ENCODE measurements at regions not wholly inside any gene's neighbourhood (a gene's known extent, or its start where the extent isn't known, plus 50 kb on each side); places are given as distances from the start of the nearest gene placed in this dataset.

DNA sequence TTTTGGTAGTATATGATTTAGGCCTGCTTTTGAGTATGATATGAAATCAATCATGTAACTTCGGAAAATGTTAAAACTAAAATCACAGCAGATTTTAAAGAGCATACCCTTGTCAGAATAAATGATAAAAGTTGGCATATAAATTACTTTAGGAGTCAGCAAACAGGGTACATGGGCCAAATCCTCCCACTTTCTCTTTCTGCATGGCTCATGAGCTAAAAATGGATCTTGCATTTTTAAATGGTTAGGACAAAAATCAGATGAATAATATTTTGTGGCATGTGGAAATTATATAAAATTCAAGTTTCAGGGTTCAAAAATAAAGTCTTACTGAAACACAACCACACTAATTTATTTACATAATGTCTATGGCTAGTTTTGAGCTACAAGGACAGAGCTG is 214.9 kb downstream of the GASK1B start:
- no peaks in the 10 kb centered on the region for H3K4me1 Mint-ChIP-seq (ENCODE audit: insufficient read depth, unreplicated experiment)
- ChIA-PET CTCF (no interaction called here), POLR2A (no interaction called here)
- H3K27me3 Mint-ChIP-seq (ENCODE audit: insufficient read depth, unreplicated experiment) = no peaks in the 10 kb centered on the region
- no peaks in the 10 kb centered on the region for H3K36me3 Mint-ChIP-seq (ENCODE audit: insufficient read depth, unreplicated experiment)
- H3K4me3 Mint-ChIP-seq (ENCODE audit: unreplicated experiment) = no peak overlapping the region
- TF ChIP-seq, protein P1, sequence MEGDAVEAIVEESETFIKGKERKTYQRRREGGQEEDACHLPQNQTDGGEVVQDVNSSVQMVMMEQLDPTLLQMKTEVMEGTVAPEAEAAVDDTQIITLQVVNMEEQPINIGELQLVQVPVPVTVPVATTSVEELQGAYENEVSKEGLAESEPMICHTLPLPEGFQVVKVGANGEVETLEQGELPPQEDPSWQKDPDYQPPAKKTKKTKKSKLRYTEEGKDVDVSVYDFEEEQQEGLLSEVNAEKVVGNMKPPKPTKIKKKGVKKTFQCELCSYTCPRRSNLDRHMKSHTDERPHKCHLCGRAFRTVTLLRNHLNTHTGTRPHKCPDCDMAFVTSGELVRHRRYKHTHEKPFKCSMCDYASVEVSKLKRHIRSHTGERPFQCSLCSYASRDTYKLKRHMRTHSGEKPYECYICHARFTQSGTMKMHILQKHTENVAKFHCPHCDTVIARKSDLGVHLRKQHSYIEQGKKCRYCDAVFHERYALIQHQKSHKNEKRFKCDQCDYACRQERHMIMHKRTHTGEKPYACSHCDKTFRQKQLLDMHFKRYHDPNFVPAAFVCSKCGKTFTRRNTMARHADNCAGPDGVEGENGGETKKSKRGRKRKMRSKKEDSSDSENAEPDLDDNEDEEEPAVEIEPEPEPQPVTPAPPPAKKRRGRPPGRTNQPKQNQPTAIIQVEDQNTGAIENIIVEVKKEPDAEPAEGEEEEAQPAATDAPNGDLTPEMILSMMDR (IDR thresholded peaks at IDR 0.05; ENCODE audit: unreplicated experiment) = no peak
- no TSS peak for BruUV-seq (replicated peaks)
- H3K9me3 Mint-ChIP-seq (ENCODE audit: unreplicated experiment) = no peaks in the 10 kb centered on the region
- H3K27ac Mint-ChIP-seq (ENCODE audit: low read depth, unreplicated experiment) = no peak overlapping the region
- intact Hi-C loops (cut with micrococcal nuclease) = no loop called here
- no peak for DNase-seq (ENCODE audit: unreplicated experiment)

DNA sequence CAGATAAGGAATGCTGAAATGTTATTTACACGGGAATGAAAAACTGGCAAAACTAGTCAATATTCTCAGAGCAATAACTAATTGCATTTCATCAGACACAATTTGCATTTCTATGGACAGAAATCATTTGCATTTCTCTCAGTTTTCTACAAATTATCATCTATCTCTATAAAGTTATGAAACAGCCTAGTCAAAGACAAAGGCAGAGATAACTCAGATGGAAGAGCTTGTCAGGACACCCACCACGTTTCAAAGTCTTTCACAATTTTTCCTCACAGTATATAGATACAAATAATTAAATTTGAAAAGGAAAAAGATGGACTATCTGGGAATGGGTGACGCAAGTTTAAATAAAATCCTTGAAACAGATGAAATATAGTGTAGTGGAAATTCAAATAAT is 230.8 kb downstream of the GASK1B start:
- no peak overlapping the region for H3K27ac Mint-ChIP-seq (ENCODE audit: low read depth, unreplicated experiment)
- no TSS peak for BruUV-seq (replicated peaks)
- TF ChIP-seq, protein P1 (IDR thresholded peaks at IDR 0.05; ENCODE audit: unreplicated experiment) = no peak
- no peaks in the 10 kb centered on the region for H3K36me3 Mint-ChIP-seq (ENCODE audit: insufficient read depth, unreplicated experiment)
- intact Hi-C loops (cut with micrococcal nuclease) = no loop called here
- no peaks in the 10 kb centered on the region for H3K27me3 Mint-ChIP-seq (ENCODE audit: insufficient read depth, unreplicated experiment)
- DNase-seq (ENCODE audit: unreplicated experiment) = no peak
- no peaks in the 10 kb centered on the region for H3K9me3 Mint-ChIP-seq (ENCODE audit: unreplicated experiment)
- POLR2A ChIA-PET = no interaction called here
- CTCF ChIA-PET = interaction anchor here (0.6 kb wide), 1 partner anchor 32 kb away, joined by 3 read pairs; no protein-coding TSS in a partner anchor
- no peaks in the 10 kb centered on the region for H3K4me1 Mint-ChIP-seq (ENCODE audit: insufficient read depth, unreplicated experiment)
- H3K4me3 Mint-ChIP-seq (ENCODE audit: unreplicated experiment) = no peak overlapping the region

DNA sequence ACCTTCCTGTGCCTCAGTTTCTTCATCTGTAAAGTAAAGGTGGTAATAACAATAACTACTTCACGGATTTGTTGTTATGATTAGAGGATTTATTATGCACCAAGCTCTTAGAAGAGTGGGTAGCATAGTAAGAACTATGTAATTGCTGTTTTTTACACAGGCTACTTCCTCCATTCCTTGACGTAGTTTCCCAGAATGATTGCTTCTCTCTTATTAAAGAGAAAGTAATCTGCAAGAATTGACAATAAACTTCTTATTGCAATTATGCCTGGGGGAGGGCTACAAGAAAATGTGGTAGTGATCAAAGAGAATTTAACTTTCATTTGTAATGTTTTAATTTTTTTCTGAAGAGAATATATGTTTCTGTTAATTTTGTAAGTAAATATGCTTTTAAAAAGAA is 238.7 kb downstream of the GASK1B start:
- CTCF ChIA-PET = no interaction called here
- H3K9me3 Mint-ChIP-seq (ENCODE audit: unreplicated experiment) = no peaks in the 10 kb centered on the region
- no peak overlapping the region for H3K4me3 Mint-ChIP-seq (ENCODE audit: unreplicated experiment)

DNA sequence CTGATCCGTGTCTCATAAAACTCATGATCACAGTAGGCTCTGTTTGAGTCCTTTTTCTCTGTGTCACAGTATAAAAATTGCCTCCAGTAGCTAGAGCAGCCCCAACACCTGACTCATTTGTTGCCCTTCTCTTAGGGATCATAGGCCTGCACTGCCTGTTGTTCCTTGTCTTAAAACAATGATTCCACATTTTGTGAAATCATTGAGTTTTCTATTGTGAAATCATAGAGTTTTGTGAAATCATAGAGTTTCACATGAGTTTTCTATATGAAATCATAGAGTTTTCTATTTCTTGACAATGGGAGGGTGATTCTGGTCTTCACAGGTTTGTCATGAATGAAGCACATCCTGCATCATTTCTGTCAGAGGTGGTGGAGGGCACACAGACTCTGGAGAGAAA is 239.9 kb downstream of the GASK1B start:
- ChIA-PET POLR2A (no interaction called here), CTCF (no interaction called here)
- Mint-ChIP-seq H3K9me3 (ENCODE audit: unreplicated experiment) (no peaks in the 10 kb centered on the region), H3K4me3 (ENCODE audit: unreplicated experiment) (no peak overlapping the region), H3K4me1 (ENCODE audit: insufficient read depth, unreplicated experiment) (peaks cover 11% of the 10 kb centered on the region), H3K36me3 (ENCODE audit: insufficient read depth, unreplicated experiment) (no peaks in the 10 kb centered on the region), H3K27ac (ENCODE audit: low read depth, unreplicated experiment) (no peak overlapping the region), H3K27me3 (ENCODE audit: insufficient read depth, unreplicated experiment) (no peaks in the 10 kb centered on the region)
- no peak for DNase-seq (ENCODE audit: unreplicated experiment)
- intact Hi-C loops (cut with micrococcal nuclease) = no loop called here
- BruUV-seq (replicated peaks) = no TSS peak
- TF ChIP-seq, protein P1 (IDR thresholded peaks at IDR 0.05; ENCODE audit: unreplicated experiment) = no peak

More for the DNA sequence above, 238.7 kb downstream of the GASK1B start:
- BruUV-seq (replicated peaks) = no TSS peak
- H3K36me3 Mint-ChIP-seq (ENCODE audit: insufficient read depth, unreplicated experiment) = no peaks in the 10 kb centered on the region
- no peaks in the 10 kb centered on the region for H3K27me3 Mint-ChIP-seq (ENCODE audit: insufficient read depth, unreplicated experiment)
- POLR2A ChIA-PET = no interaction called here
- peaks cover 11% of the 10 kb centered on the region for H3K4me1 Mint-ChIP-seq (ENCODE audit: insufficient read depth, unreplicated experiment)
- H3K27ac Mint-ChIP-seq (ENCODE audit: low read depth, unreplicated experiment) = no peak overlapping the region
- TF ChIP-seq, protein P1 (IDR thresholded peaks at IDR 0.05; ENCODE audit: unreplicated experiment) = no peak
- DNase-seq (ENCODE audit: unreplicated experiment) = no peak
- intact Hi-C loops (cut with micrococcal nuclease) = no loop called here

Data from MCF 10A (cell line).